ENCODE measurements at regions not wholly inside any gene's neighbourhood (a gene's known extent, or its start where the extent isn't known, plus 50 kb on each side); places are given as distances from the start of the nearest gene placed in this dataset.
"Not testable (repeated sequence)": the region's sequence is repeated elsewhere in the genome, so short reads cannot be mapped to it uniquely, and the experiment has no call there.

- DNase-seq (ENCODE audit: low read depth): peak; percentile 30
These were observed 251.2 kb downstream of the PAPSS1 start for GRCh38 chr4:107468812-107469211.

GRCh38 chr4:107468156-107468555, 251.9 kb downstream of the PAPSS1 start:
- no peak for DNase-seq (ENCODE audit: low read depth)

- DNase-seq (ENCODE audit: low read depth): peak; percentile 36
These were observed 252.6 kb downstream of the PAPSS1 start for GRCh38 chr4:107467461-107467860.

GRCh38 chr4:107458194-107458593, 261.8 kb downstream of the PAPSS1 start:
- DNase-seq (ENCODE audit: low read depth): no peak

GRCh38 chr4:107453987-107454386, 266.0 kb downstream of the PAPSS1 start:
- no peak for DNase-seq (ENCODE audit: low read depth)

GRCh38 chr4:107452717-107453630, 267.1 kb downstream of the PAPSS1 start:
- DNase-seq (ENCODE audit: low read depth): peak; percentile 64

GRCh38 chr4:107449611-107450369, 270.2 kb downstream of the PAPSS1 start:
- DNase-seq (ENCODE audit: low read depth): no peak

- peak; percentile 18 for DNase-seq (ENCODE audit: low read depth)
These were observed 277.4 kb downstream of the PAPSS1 start for GRCh38 chr4:107442538-107443111.

GRCh38 chr4:107439401-107439800, 280.6 kb downstream of the PAPSS1 start:
- DNase-seq (ENCODE audit: low read depth): no peak

GRCh38 chr4:107436471-107436870, 283.6 kb downstream of the PAPSS1 start:
- not testable (repeated sequence) for DNase-seq (ENCODE audit: low read depth)

GRCh38 chr4:107432451-107432850, 287.6 kb downstream of the PAPSS1 start:
- no peak for DNase-seq (ENCODE audit: low read depth)

GRCh38 chr4:107423677-107424405, 296.2 kb downstream of the PAPSS1 start:
- DNase-seq (ENCODE audit: low read depth): peak; percentile 21

GRCh38 chr4:107419536-107419935, 300.5 kb downstream of the PAPSS1 start:
- not testable (repeated sequence) for DNase-seq (ENCODE audit: low read depth)

- no peak for DNase-seq (ENCODE audit: low read depth)
These were observed 301.0 kb downstream of the PAPSS1 start for GRCh38 chr4:107419052-107419451.

GRCh38 chr4:107415490-107415889, 304.5 kb downstream of the PAPSS1 start:
- DNase-seq (ENCODE audit: low read depth): not testable (repeated sequence)

- not testable (repeated sequence) for DNase-seq (ENCODE audit: low read depth)
These were observed 310.2 kb downstream of the PAPSS1 start for GRCh38 chr4:107409872-107410271.

GRCh38 chr4:107408968-107409367, 311.1 kb downstream of the PAPSS1 start:
- DNase-seq (ENCODE audit: low read depth): no peak

GRCh38 chr4:107404591-107405300, 315.3 kb downstream of the PAPSS1 start:
- DNase-seq (ENCODE audit: low read depth): no peak

- DNase-seq (ENCODE audit: low read depth): no peak
These were observed 317.7 kb downstream of the PAPSS1 start for GRCh38 chr4:107402291-107402690.

GRCh38 chr4:107392951-107393350, 327.1 kb downstream of the PAPSS1 start:
- peak; percentile 36 for DNase-seq (ENCODE audit: low read depth)

- DNase-seq (ENCODE audit: low read depth): no peak
These were observed 327.7 kb downstream of the PAPSS1 start for GRCh38 chr4:107392380-107392779.
